NCI-H510A treated with DMSO at 0.1 percent for 48 hours (cell line): ENCODE measurements at regions not wholly inside any gene's neighbourhood (a gene's known extent, or its start where the extent isn't known, plus 50 kb on each side); places are given as distances from the start of the nearest gene placed in this dataset.
"Not testable (repeated sequence)": the region's sequence is repeated elsewhere in the genome, so short reads cannot be mapped to it uniquely, and the experiment has no call there.

Experiments
- DNase-seq: peaks from one replicate; lab custom pipeline; 2025; lab: John Stamatoyannopoulos, UW

DNA sequence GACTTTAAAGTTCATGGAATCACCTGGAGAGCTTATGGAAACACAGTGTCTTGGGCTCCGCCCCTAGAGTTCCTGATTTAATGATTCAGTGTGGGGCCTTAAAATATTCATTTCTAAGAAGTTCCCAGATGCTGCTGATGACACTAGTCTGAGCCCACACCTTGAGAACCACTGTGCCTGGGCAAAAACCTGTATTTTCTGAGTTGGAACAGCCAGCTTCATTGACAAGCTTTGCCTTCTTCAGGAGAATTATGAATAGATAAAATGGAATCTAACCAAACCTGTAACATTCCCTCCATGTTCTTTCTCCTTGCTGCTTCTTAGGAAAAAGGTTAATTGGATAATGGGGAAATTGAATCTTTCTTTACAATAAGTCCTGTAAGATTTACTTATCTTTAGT is 490.7 kb downstream of the DIPK2A start:
- no peak for DNase-seq

DNA sequence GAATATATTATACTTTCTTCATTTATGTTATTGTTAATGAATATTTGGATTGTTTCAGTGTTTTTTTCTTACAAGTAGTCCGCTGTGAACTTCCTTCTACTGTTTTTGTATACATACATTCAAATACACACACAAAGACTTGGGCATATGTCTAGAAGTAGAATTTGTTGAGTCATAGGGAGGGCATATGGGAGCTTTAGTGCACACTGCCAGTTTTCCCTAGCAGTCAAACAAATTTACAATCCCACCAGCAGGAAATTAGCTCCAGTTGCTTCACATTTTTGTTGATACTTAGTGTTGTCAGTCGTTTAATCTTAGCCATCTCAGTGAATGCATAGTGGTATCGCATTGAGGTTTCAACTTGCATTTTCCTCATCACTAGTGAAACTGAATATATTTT is 492.3 kb downstream of the DIPK2A start:
- no peak for DNase-seq

DNA sequence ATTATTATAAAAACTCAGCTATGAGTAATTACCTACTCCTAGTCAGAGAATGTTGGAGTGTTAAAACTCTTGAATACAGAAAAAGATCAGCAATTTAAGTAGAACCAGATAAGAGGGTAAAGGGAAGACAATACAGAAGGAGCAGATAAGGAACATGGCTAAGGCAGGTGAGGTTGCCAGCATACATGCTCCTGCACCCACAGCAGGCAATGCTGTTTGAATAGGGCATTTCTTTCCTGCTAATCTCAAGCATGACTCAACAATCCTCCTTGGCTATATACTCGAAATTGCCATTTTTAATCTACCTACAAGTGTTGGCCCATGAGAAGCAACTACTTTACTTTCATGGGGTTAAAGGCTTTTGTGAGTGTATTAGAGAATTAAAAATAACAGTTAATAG is 494.5 kb downstream of the DIPK2A start:
- DNase-seq, result no peak

DNA sequence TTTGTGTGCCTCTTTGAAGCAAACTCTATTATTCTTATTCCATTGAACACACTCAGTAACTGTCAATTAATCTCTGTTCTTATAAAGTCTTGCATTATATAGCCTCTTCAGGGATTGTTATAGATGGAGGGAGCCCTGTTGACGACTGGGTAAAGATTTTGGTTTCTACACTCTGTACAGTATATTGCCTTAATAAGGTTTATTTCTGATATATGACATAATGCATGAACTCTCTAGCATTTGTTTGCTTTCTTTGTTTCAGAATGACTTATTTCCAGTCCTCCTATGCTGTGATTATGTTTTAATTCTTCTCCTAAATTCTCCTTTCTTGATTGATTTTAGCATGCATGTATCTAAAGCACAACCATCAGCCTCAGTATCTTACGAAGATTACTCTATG is 494.9 kb downstream of the DIPK2A start:
- no peak for DNase-seq

DNA sequence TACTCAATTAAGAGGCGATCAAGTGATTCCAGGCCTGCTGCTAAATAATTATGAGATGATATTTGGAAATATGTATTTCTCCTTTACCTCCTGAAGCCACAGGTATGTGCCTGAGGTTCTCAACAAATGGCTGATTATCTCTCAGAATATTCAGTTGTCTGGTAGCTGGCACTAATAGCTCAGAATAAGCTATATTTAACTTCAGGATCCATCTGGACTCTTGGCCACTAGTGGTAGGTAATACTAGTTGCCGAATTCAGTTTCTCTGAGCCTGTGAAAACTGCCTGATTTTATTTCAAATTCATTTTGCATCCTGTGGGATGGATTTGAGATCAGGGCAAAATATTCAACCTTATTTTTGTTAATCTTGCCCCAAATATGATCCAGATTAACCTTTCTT is 499.0 kb downstream of the DIPK2A start:
- DNase-seq, result no peak

DNA sequence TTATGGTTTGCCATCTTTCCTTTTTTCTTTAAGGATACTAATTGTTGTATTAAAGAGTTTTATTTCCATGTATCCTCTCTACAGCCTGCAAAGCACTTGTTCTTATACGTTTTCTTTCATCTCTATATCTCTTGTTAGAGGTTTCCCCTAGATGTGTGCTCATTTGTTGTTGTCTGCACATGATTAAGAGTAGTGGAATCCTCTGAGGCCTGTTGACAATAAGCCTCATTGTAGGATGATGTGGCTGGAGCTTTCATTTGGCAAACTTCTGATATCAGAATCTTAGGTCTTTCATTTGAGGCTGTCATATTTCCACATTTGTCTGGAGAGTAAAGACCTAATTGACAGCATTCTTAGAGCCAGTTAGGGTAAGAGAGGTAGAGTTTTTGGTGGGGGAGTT is 506.0 kb downstream of the DIPK2A start:
- no peak for DNase-seq

DNA sequence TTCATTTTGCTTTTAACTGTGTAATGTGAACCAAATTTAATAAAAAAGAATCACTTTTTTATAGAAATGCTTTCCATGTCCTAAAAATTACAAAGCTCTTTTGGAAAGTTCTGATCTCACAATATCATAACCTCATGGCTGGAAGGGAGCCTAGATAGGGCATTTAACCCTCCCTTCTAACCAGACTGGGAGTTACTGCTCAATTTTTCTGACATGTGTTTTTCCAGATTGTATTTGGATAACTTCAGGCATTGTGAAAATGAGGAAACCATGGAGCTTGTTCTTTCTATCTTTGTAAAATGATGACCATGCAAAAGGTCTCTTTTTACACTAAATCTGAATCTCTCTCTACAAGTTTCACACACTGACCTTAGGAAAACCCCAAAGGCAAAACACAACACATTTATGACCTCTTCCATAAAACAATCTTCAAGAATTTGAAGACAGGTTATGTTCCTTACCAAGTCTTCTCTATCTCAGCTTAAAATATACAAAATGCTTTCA is 508.8 kb downstream of the DIPK2A start:
- DNase-seq, result no peak

DNA sequence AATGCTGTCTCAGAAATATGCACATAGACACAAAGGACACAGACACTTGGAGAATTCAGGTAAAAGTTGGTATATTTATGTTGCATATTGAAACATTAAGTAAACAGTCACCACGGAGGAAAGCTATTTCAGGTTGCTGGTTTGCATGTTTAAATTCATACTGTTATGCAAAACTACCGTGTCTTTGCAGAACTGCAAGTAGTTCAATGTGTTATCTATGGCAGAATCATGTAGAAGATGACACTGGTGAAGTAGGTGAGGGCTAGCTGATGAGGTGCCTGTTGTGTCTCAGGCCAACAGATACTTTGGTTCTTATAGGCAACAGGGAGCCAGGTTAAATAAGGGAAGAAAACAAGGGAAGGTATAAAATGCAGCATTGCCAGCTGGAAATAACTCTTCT is 511.3 kb downstream of the DIPK2A start:
- no peak for DNase-seq

DNA sequence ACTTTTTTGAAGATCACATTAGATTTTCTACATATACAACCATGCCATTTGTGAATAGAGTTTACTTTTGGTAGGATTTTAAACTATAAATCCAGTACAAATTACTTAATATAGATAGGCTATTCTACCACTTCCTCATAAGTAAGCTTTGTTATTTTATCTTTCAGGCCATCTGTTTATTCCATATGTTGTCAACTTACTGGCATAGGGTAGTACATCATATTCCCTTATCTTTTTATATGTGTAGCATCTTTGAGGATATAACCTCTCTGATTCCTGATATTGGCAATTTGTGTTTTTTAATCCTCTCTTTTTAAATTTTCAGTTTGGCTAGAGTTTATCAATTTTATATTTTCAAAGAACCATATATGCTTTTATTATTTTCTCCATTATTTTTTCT is 515.4 kb downstream of the DIPK2A start:
- DNase-seq, result no peak

DNA sequence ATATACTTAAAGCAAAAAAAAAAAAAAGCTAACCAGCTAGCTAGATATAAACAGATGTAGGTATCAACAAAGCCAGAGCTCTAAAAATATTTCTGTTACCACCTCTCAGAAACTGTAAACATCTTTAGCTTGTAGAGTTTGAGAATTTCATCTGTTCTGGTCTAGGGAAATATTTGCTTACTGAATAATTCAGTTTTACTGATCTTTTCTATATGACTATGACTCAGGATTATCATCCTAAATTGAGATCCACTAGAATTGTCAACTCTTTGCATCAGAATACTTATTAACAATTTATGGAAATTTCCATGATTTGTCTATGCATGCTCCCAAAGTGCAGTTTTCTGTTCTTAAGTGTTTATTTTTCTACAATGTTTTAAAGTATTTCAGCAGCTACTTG is 517.3 kb downstream of the DIPK2A start:
- no peak for DNase-seq

DNA sequence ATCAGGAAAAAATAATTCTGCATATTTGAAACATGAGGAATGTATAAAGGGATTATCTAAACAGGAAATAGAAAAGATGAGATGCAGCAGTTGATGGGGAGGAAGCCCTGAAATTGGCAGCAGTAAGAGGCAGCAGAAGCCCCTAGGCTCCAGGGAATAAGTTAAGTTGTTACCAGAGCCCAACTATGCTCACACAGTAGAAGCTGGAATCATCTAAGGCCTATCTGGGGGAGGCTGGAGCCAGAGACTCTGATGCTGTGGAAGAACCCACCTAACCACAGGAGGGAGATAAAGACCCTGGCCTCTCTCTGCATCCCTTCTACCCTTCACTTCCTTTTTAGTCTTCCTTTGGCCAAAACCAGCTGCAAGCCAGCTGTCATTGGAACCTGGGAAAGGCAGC is 519.7 kb downstream of the DIPK2A start:
- DNase-seq, result no peak

DNA sequence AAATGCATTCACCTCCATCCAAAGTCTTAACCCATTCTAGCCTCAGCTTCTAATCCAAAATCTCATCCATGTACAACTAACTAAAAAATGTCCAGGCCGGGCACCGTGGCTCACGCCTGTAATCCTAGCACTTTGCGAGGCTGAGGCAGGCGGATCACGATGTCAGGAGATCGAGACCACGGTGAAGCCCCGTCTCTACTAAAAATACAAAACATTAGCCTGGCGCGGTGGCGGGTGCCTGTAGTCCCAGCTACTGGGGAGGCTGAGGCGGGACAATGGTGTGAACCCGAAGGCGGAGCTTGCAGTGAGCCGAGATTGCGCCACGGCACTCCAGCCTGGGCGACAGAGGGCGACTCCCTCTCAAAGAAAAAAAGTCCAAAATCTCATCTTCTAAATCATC is 523.0 kb downstream of the DIPK2A start:
- not testable (repeated sequence) for DNase-seq

DNA sequence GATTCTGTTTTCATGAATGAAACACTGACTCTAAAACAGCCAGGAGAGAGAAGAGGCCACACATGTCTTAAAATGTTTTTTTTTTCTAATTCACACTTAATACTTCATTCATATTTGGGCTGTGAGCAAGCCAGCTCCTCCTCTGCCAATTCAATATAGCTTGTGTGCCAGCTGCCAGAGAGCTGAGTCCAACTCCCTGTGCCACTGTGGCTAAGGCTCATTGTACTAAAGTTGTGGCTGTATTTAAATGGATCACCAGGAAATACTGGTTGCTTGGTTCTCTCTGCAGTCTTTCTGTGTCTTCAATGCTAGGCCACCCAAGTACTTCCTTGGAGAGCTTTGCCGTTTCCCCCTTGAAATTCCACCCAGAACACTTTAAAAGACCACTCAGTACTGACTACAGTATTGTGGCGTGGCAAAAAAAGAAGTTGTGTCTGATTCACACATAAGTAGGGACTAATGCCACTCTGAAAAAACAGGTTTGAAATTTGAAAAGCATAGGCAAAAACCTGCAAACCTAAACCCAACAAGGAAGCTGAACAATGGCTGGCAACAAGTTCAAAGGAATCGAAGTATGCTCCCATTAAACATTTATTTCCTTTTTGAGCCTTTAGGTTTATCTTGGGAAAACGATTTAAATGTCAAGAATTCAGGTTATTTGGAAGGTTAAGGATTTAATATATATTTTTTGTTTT is 524.7 kb downstream of the DIPK2A start:
- no peak for DNase-seq

DNA sequence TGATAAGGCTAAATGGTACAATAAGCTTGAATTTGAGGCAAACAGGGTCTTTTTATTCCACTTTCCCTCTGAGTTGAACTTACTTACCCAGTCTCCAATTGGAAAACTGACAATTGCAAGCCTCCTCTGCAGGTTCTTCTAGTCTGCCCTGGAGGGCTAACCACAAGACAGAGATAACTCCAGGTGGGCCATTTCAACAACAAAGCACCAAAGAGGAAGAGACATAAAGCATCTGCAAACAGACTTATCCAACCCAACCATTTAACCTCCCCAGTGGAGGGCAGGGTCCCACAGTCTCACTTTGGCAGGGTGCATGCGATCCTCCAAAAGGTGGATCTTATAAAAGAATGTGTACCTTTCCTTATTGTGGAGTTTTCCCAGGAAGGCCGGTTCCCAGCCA is 525.8 kb downstream of the DIPK2A start:
- DNase-seq, result no peak

DNA sequence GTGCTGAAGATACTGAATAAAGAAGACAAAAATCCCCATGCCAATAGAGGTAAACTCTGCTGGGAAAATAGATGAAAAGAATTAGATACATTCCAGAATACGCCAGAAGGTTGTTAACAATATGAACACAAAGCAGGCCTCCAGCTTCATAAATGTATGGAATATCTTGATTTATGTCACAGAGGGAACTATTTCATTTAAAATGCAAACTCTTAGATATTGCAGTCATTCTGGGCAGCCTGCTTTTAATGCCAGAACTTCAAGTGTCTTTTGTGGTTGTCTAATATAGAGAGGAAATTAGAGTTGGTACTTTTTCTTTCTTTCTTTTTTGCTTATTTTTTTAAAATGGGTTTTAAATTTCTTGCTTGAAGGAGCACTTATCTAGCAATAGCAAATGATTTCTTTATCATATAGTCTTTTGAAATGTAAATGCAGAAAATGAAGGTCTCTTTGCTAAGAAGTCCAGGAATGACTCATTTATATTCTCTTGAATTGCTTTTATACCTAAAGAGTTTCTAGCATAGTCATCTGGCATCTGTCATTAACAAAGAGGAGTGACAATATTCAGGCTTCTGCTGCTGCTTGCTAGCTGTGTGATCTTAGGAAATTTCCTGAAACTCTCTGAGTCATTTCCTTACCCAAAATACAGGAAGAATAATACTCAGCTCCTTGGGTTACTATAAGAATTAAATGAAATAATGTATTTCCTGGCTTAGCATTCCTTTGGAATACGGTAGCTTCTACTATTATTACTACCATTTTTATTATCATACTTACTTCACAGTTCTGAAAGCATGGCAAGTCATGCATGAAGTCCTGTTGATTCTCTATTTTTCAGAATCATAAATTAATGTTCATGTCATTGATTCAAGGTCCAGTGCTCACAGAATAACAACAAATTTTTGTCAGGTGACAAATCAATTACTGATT is 527.6 kb downstream of the DIPK2A start:
- DNase-seq, result no peak

DNA sequence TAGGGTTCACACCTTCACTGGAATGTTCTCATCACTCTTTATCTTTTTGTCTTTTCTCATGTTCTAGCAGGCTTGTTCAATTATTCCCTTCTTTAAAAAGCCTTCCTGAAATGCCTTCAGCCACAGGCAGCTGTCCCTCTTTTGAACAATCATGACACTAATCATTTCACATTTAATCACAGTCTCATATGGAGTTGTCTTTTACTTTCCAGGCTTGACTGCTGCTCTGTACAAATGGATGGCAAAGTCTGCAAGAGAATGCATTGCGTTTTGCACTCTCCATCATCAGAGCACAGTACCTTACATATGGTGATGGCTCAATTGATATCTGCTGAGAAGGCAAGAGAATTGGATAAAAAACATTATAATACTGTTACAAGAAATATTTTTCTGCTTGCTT is 529.8 kb downstream of the DIPK2A start:
- no peak for DNase-seq

DNA sequence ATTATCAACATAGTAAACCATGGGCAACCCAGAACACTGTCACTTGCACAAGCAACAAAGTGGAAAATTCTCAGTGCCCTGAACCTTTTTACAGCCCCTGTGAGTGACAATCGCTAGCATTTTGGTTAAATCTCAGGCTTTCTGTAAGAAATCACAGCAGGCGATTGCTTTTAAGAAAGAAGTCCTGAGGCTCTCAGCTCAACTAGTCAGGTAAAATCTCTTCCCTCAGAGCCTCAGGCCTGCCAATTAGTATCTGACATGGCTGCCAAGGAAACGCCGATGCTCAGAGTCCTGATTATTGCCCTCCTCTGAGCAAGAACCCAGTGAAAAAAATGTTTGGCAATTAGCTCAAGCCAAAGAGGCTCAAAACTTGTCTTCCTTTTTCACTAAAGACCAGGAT is 530.8 kb downstream of the DIPK2A start:
- no peak for DNase-seq

DNA sequence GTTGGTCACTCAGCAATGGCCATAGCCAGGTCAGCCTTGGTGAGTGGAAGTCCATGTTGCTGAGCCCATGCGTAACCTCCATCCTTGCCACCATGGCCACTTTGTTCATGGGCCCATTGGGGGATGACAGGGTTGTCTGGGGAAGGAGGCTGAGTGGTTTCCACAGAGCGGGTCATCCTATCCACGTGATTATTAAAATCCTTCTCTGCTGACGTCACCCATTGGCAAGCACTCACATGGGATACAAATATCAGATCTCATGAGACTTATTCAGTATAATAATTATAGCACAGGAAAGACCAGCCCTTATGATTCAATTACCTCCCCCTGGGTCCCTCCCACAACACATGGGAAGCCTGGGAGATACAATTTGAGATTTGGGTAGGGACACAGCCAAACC is 534.8 kb downstream of the DIPK2A start:
- not testable (repeated sequence) for DNase-seq

DNA sequence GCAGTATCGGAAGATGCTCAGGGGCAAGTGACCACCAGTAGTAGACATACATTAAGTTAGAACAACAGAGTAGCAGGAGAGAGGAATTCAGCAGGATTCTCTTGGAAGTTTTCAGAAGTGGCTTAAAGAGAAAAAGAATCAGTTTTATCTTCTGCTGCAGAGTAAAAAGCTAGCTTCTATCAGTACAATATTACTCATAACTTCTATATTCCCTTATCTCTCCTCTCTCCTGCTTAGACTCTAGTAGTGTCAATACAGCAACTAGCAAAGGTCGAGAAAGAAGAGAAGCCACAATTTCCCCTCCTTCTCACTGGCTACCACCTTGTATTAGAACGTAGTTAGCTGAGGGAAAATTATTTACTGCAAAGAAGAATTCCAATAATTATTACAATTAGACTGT is 539.7 kb downstream of the DIPK2A start:
- DNase-seq, result no peak

DNA sequence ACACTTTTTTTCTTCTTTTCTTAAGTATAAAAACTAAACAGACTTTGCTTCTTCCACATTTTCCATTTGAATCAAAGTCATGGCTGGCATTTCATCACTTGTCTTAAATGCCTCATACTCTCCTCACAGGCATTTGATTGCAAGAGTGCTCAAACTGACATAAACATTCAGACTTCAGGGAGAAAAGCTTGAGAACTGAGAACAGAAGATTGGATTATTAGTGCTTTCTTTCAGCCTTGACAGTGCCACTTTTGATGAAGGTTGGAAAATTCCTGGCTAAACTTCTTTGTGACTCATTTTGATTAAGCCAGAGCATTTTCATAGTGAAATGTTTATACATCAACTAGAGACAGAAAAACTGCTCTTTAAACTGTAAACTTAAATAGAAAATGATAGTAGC is 544.4 kb downstream of the DIPK2A start:
- no peak for DNase-seq

DNA sequence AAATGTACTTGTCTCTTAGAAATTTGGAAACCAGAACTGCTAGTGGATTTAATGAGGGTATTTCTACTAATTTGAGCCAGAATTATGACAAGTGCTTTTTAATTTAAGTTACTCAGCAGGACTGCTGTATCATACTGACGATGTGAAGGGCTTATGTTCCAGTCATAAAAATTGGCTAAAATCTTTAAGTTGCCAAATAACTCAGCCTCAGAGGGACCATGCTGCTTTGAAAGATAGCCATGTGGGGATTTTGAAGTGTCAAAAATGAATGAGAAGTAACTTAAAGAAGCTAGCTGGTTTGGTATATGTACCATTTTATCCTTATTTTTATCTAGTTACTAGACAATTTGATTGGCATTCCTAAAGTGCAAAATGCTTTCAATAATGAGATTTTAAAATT is 545.0 kb downstream of the DIPK2A start:
- no peak for DNase-seq

DNA sequence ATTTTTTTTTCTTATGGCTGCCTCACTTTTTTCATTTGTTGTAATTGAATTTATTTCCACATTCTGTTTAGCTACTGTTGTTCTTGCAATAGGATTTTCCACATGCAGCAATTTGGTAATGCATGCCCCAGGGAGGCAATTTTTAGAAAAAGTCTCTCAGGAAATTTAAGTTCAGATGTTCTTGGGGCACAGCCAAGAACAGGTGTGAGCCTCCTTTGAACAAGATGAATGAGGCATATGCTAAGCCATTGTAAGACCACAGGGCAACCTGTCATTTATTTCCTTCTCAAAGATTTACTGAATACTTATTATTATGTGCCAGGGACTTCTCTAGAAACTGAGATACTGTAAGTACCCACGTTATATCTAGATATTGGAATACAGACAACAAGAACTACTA is 549.5 kb downstream of the DIPK2A start:
- no peak for DNase-seq

DNA sequence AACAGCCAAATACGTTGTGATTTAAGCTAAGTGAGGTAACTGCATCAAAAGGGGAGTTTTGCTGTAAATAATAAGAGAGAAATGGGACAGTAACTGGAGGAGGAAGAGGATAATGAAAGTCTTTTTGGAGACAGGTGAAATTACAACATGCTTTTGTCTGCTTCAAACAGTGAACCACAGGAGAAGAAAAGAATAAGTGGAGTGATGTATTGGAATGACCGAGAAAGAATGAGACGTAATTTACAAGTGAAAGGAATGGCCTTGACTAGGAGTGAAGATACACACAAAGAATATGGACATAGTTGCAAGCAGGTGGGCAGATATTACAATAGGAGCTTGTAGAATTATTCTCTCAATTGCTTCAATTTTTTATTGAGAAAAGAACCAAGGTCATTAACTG is 550.8 kb downstream of the DIPK2A start:
- no peak for DNase-seq
